ENCODE measurements at regions not wholly inside any gene's neighbourhood (a gene's known extent, or its start where the extent isn't known, plus 50 kb on each side); places are given as distances from the start of the nearest gene placed in this dataset.
A peak's percentile ranks its signal among the peaks of the same experiment; 100 is the strongest.

GRCh38 chr12:3366451-3367110 is 124.4 kb upstream of the PRMT8 start:
- no peak for DNase-seq
- TF ChIP-seq CTCF (IDR thresholded peaks at IDR 0.05) (no peak), POLR2A (IDR thresholded peaks at IDR 0.05) (no peak)
- H3K27ac ChIP-seq, result no peak overlapping the region
- 71 to 85% methylated on average over 6 to 7 of the region's 26 CpGs for WGBS, 2 donors
- H3K4me1 ChIP-seq, result peaks cover 0 to 14% (median 6%) of the 10 kb centered on the region in 3 donors
- intact Hi-C loops (cut with DNase I), result no loop called here
- peaks cover 0 to 91% (median 7%) of the 10 kb centered on the region in 4 donors for H3K27me3 ChIP-seq
- no peaks in the 10 kb centered on the region for H3K36me3 ChIP-seq
- no peaks in the 10 kb centered on the region for H3K9me3 ChIP-seq
- peak overlapping the region in 2 of 4 donors; percentile 43 to 65 for H3K4me3 ChIP-seq

GRCh38 chr12:3367750-3368444 is 123.1 kb upstream of the PRMT8 start:
- intact Hi-C loops (cut with DNase I), result no loop called here
- Histone ChIP-seq H3K36me3 (no peaks in the 10 kb centered on the region), H3K27me3 (peaks cover 0 to 78% (median 7%) of the 10 kb centered on the region in 4 donors), H3K4me1 (peaks cover 0 to 14% (median 6%) of the 10 kb centered on the region in 3 donors), H3K4me3 (no peak overlapping the region), H3K9me3 (no peaks in the 10 kb centered on the region), H3K27ac (no peak overlapping the region)
- no peak for DNase-seq
- 79 to 86% methylated on average over 10 to 15 of the region's 16 CpGs for WGBS, 2 donors
- TF ChIP-seq POLR2A (IDR thresholded peaks at IDR 0.05), result no peak
- TF ChIP-seq CTCF (IDR thresholded peaks at IDR 0.05), result no peak

GRCh38 chr12:3371018-3371417 is 120.0 kb upstream of the PRMT8 start:
- Histone ChIP-seq H3K27me3 (peaks cover 0 to 50% (median 2%) of the 10 kb centered on the region in 4 donors), H3K4me3 (no peak overlapping the region), H3K4me1 (peaks cover 0 to 4% (median 0%) of the 10 kb centered on the region in 3 donors), H3K36me3 (no peaks in the 10 kb centered on the region), H3K27ac (no peak overlapping the region), H3K9me3 (no peaks in the 10 kb centered on the region)
- DNase-seq, result no peak
- TF ChIP-seq CTCF (IDR thresholded peaks at IDR 0.05), result no peak
- no peak for TF ChIP-seq POLR2A (IDR thresholded peaks at IDR 0.05)
- WGBS, 2 donors, result 45% methylated on average over 4 of the region's 4 CpGs
- intact Hi-C loops (cut with DNase I), result no loop called here

- H3K9me3 ChIP-seq, result no peaks in the 10 kb centered on the region
- H3K4me1 ChIP-seq, result no peaks in the 10 kb centered on the region
- H3K27ac ChIP-seq, result no peak overlapping the region
- H3K36me3 ChIP-seq, result no peaks in the 10 kb centered on the region
- H3K27me3 ChIP-seq, result peaks cover 0 to 24% (median 0%) of the 10 kb centered on the region in 4 donors
- TF ChIP-seq CTCF (IDR thresholded peaks at IDR 0.05), result no peak
- TF ChIP-seq POLR2A (IDR thresholded peaks at IDR 0.05), result no peak
- intact Hi-C loops (cut with DNase I), result no loop called here
- 87 to 88% methylated on average over 4 of the region's 4 CpGs for WGBS, 2 donors
- no peak for DNase-seq
- no peak overlapping the region for H3K4me3 ChIP-seq
Measured at GRCh38 chr12:3375326-3375725, 115.7 kb upstream of the PRMT8 start.

GRCh38 chr12:3376779-3377455 is 114.1 kb upstream of the PRMT8 start:
- intact Hi-C loops (cut with DNase I), result no loop called here
- peaks cover 0 to 20% (median 0%) of the 10 kb centered on the region in 4 donors for H3K27me3 ChIP-seq
- no peaks in the 10 kb centered on the region for H3K9me3 ChIP-seq
- no peak overlapping the region for H3K27ac ChIP-seq
- WGBS, 2 donors, result 72 to 90% methylated on average over 3 to 5 of the region's 5 CpGs
- no peak for DNase-seq
- H3K4me3 ChIP-seq, result no peak overlapping the region
- no peak for TF ChIP-seq CTCF (IDR thresholded peaks at IDR 0.05)
- no peak for TF ChIP-seq POLR2A (IDR thresholded peaks at IDR 0.05)
- peaks cover 0 to 13% (median 3%) of the 10 kb centered on the region in 3 donors for H3K4me1 ChIP-seq
- H3K36me3 ChIP-seq, result no peaks in the 10 kb centered on the region

All from esophagus squamous epithelium (tissue), 5 donors.